SW 1271 (cell line): ENCODE measurements at regions not wholly inside any gene's neighbourhood (a gene's known extent, or its start where the extent isn't known, plus 50 kb on each side); places are given as distances from the start of the nearest gene placed in this dataset.

Source experiments
- DNase-seq, 2 experiments: peaks; one replicate each; lab custom pipeline; 2025; lab: John Stamatoyannopoulos, UW

GRCh38 chr4:26020083-26020668 lies 106.2 kb downstream of the SMIM20 start:
- no peak for DNase-seq

- DNase-seq, result no peak
Observed at GRCh38 chr4:26020881-26021280, 106.9 kb downstream of the SMIM20 start.

DNA sequence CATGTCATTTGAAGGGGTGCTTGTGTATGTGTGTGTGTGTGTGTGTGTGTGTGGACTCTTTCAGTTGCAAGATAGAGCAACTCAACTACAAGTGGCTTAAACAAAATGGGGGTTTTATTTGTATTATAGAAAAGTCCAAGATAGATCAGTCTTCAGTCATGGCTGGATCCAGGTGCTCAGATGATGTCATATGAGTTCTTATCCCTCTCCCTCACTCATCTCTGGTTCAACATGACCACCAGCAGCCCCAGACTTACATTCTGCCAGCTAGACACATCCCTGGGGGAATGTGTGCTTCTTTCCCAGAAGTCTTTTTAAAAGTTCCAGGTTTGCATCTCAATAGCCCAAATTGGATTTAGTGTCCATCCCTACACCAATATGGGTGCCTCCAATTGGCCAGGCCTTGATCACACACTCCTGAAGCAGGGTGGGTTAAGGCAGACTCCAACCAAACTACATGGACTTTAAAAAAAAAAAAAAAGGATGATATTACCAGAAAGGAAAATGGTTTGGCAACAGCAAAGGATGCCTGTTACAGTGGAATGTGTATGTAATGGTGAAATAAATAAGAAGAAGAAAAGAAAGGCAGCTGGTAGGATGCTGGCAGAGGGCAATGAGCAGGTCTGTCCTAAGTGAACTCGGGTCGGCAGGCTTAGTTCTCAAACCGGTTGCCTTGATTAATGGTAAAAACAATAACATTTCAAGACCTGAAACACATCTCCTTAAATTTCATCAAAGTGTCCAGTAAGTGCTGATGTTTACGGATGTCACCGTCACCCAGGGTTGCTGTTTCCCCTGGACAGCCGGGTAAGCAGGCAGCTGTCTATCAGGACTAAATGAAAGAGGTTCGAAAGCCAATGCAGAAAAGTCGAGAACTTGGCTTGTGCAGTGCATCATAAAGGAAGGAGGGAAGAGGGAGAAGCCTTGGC lies 107.7 kb downstream of the SMIM20 start:
- DNase-seq, result no peak

GRCh38 chr4:26022346-26023202 lies 108.6 kb downstream of the SMIM20 start:
- no peak for DNase-seq

GRCh38 chr4:26023203-26023972 lies 109.4 kb downstream of the SMIM20 start:
- no peak for DNase-seq

DNA sequence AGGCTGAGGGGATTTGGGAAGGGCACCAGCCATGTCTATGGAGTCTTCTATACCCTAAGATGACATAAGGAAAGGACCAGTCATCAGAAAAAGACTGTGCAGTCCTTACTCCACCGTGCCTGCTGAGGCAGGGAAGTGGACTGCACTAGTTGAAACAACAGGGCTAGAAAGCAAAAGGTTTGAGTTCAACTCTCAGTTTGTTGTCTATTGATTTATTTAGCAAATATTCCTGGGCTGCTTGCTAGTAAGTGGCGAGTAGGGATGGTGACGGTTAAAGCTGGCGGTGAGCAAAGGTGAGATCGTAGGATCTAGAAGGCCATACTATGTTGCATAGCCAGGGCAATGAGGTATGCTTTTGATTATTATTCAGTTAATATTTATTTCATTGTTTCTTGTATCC lies 110.1 kb downstream of the SMIM20 start:
- no peak for DNase-seq

GRCh38 chr4:26028133-26028792 lies 114.2 kb downstream of the SMIM20 start:
- DNase-seq, result no peak

DNA sequence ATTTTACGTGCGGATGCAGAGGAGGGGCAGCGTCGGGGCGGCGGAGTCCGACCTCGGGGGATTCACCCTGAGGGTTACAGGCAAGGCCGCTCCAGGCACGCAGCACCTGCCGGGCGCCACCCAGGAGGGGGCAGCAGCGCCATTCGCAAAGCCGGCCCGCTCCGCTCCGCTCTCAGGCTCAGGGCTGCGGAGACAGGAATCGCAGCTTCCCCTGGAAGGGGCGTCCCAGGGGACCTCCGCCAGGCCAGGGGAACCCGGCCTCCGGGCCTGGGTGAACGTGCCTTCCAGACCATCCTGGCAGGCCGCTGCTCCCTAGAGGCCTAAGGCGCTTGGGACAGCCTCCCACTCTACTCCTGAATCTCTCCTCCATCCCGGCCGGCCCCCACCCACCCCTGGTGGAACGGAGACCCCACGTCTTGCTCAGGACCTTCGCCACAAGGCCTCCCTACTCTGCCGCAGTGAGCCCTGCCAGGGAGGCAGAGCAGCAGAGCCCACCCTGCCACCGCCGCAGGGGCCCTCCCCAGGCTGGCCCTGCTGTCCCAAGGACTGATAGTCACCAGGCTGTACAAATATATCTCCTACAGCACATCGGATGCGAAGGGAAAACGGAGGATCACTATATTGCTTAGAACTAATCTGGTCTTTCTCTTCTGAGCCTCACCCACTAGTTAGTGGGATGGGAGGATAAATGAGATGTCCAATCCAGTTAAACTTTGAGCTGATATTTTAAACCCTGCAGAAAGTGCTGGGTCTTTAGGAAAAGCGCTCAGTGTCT lies 115.0 kb downstream of the SMIM20 start:
- DNase-seq, result no peak

DNA sequence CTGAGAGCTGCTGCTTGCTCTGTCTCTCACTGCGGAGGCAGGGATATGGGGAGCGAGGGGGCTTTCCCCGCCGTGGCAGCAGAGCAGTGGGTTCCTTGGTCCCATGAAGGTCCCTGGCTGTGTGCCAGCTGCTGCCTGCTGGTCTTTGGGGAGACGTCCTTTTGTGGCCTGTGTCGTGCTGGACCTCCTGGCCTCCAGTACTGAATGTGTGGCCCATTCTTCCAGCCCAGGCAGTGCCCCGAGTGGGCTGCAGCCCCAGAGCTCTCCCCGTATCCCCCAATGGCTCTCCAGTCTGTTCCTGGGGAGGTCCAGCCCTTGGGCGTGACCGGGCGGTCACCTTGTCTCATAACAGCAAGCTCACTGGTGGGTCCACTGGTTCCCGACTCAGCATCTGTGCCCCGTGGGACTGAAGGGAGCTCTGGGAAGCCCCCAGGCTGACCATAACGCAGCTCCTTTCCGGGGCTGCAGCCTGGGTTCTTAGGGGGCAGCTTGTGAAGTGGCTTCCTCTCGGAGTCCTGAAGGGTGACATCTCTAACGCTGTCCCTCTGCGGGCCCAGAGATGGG lies 115.6 kb downstream of the SMIM20 start:
- no peak for DNase-seq

GRCh38 chr4:26030260-26030667 lies 116.2 kb downstream of the SMIM20 start:
- DNase-seq, result no peak

GRCh38 chr4:26030780-26031179 lies 116.8 kb downstream of the SMIM20 start:
- DNase-seq, result no peak

GRCh38 chr4:26031704-26032103 lies 117.7 kb downstream of the SMIM20 start:
- no peak for DNase-seq

- DNase-seq, result no peak
Observed at GRCh38 chr4:26032142-26032541, 118.1 kb downstream of the SMIM20 start.

DNA sequence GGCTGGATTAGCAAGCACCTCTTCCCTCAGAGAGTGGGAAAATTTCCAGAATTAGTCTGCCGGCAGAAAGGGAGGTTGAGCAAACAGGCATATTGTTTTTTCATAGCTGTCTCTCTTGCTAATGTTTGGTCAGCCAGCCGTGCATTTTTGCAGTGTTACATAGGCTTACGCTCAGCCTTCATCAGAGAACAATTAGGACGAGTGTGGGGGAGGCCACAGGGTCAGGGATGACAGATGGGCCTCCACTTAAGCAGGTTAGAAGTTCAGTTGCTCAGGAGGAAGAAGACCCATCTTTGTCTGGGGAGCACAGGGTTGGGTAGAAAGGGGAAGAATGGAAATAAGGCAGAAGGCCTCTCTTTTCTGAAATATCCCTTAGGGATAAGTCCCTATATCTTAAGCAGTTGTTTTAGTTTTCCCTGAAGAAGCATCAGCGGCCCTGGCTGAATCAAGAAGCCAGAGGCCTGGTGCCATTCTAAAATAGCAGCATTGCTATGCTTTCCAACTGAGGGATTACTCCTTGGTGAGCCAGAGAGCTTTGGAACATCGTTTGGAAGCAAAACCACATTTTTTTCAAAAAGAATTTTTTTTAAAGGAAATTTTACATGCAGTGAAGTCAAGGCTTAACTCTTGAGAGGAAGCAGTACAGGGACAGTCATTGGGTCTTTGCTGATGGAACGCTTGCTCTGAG lies 118.8 kb downstream of the SMIM20 start:
- DNase-seq, result no peak

GRCh38 chr4:26033389-26033788 lies 119.4 kb downstream of the SMIM20 start:
- DNase-seq, result no peak

- DNase-seq, result no peak
Observed at GRCh38 chr4:26034849-26035248, 120.8 kb downstream of the SMIM20 start.

- no peak for DNase-seq
Observed at GRCh38 chr4:26035921-26036320, 121.9 kb downstream of the SMIM20 start.

DNA sequence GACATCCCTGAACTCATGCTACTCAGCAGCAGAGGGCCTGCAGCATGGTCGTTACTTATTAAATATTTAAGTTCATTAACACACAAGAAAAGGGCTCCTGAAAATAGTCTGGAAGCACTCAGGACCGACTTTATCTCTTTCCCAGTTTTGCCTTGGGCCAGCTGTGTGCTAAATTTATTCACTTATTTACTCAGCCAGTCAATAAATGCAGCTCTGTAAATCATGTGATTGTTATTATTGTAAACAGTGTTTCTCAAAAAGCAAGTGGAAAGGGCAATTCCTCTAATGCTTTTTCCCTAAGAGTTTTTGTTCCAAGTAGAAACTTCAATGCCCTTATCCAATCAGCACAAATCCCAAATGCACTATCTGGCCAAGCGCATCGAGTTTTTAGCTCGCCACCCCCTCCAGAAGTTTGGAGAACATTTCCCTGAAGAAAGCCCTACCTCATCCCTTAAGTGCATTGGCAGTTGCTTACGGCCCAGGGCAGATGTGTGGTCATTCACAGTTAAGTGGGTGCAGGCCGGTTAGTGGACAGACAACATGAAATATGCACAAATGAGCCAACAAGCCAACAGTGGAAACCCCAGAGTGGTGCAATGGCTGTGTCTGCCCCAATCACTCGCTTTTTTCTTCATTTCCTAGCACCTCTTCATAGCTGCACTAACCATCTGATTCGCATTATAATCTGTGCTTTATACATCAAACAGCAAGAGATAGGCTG lies 125.8 kb downstream of the SMIM20 start:
- no peak for DNase-seq

DNA sequence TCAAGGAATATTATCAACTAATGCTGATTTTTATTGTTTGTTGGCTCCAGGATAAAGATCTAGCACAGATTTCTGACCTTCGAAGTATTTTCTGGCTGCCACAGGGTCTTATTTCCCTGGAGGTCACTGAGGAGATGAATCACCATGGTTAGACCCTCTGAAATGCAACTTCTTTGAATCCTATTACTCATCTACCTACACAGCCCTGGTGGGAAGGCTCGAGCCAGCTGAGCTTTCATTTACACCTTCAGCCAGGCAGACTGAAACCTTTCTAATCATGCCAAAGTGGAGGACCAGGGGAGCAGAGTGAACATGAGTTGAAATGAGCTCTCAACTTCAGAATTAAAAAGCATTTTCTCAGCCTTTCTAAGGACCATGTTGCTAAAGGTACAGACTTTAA lies 130.5 kb downstream of the SMIM20 start:
- no peak for DNase-seq
